ENCODE measurements at regions not wholly inside any gene's neighbourhood (a gene's known extent, or its start where the extent isn't known, plus 50 kb on each side); places are given as distances from the start of the nearest gene placed in this dataset.
"Not testable (repeated sequence)": the region's sequence is repeated elsewhere in the genome, so short reads cannot be mapped to it uniquely, and the experiment has no call there.

DNA sequence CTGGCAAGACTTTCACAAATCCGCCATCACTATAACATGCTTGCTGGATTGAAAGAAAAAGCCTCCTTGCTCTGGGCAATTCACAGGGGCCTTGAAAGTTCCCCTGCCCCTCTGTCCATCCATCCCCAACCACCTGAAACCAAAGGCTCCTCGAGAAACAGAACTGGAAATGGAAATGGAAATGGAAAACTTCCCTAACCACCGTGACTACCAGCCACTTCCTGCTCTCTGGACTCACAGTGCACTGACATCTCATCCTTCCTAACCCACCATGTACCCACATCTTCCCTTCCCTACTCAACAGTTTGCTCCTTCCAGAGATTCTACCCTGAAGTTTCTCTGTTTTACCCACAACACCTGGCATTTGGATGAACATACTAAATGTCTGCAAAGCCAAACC is 603.6 kb upstream of the DIPK2B start:
- no peak for DNase-seq

DNA sequence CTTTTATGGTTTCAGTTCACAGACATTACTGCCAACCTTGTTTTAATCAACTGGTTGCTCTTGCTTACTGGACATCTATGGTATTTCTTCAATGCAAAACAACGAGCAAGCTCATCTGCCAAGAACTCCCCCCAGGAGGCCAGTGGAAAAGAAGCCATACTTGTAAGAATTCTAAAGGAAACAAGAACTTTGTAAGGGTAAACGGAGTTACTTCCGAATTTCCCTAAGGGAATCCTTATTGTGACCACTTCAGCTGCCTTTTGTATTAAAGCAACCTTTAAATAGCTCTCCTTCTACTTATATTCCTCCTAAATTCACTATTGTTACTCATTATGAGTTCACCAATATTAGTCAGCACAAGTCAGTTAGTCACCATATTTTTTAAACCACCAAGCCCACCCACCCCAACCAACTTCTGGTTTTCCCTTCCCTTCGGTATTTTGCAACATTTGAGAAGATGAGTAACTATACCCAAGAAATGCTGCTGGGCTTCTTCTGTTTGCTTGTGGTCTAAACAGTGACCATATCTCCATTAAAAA is 602.8 kb upstream of the DIPK2B start:
- DNase-seq, result no peak

DNA sequence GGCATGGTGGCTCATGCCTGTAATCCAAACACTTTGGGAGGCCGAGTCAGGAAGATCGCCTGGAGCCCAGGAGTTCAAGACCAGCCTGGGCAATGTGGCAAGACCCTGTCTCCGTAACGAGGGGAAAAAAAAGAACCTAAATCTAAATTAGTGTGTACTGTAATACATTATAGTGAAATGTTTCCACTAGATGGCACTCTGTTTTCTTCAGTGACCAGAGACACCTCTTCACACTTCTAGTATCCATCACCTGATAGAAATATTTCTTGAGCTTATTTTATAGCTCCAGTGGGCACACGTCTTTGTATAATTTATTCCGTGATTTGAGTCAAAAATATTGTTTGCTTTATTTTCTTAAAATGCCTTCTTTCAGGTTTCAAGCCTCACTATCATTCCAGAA is 600.9 kb upstream of the DIPK2B start:
- no peak for DNase-seq

DNA sequence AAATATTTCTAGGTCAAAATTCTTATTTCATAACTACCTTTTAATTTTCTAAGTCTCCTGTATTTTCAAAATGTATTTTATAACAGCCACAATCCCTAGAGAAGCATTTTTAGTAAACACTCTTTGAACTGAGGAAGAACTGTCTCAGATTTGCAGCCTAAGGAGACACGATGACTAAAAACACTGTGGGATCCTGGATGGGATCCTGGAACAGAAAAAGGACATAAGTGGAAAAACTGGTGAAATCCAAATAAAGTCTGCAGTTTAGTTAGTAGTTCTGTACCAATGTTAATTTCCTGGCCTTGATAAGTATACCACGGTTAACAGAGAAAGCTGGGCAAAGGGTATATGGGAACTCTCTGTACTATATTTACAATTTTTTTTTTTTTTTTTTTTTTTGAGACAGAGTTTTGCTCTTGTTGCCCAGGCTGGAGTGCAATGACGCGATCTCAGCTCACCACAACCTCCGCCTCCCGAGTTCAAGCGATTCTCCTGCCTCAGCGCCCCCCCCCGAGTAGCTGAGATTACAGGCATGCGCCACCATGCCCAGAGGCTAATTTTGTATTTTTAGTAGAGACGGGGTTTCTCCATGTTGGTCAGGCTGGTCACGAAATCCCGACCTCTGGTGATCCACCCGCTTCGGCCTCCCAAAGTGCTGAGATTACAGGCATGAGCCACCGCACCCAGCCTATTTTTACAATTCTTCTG is 600.2 kb upstream of the DIPK2B start:
- DNase-seq, result not testable (repeated sequence)

DNA sequence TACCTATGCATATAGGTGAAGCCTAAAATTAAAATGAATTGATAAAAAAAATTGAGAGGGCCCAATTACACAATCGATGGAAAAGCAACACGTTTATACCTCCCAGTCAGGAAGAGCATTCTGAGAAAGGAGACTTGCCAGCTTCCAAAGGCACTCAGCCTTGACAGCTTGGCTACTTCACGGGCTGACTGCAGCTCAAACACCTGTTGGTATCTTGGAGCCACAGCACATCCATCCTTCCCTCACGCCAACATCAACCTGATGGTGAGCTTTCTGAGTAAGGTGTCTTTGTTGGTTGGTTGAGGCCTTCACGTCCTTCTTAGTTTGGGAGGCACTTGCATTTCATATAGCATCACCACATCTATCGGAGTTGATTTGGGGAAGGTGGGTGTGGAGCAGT is 598.9 kb upstream of the DIPK2B start:
- DNase-seq, result no peak

DNA sequence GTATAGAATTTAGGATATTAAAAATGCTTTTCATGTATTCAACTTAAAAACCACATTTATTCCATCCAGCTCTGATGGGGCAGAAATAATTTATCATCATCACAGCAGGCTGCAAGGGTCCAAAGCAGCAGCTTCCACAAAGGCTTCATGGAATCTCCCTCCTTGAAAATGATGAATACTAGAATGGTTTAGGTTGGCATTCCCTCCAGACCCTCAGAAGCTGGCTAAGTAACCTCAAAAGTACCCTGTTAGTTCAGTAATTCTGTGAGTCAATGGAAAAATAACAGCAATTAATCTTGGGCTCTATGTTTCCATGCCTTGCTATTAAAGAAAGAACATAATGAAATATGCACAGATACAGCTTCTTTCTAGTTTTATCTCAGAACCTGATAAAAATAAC is 594.9 kb upstream of the DIPK2B start:
- no peak for DNase-seq

DNA sequence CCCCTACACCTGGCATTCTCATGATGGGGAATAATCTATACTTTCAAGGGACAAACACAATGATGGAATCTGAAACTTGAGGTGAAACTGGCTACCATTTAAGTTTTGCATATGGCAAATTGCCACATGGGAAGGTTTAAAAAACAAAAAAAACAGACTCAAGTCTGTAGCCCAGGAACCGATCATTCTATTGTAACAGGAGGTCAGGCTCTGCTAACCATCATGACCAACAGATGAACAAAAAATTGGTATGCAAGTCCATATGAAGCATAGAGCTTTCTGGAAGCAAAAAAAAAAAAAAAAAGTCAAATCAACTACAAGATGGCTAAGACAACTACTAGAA is 594.3 kb upstream of the DIPK2B start:
- no peak for DNase-seq

DNA sequence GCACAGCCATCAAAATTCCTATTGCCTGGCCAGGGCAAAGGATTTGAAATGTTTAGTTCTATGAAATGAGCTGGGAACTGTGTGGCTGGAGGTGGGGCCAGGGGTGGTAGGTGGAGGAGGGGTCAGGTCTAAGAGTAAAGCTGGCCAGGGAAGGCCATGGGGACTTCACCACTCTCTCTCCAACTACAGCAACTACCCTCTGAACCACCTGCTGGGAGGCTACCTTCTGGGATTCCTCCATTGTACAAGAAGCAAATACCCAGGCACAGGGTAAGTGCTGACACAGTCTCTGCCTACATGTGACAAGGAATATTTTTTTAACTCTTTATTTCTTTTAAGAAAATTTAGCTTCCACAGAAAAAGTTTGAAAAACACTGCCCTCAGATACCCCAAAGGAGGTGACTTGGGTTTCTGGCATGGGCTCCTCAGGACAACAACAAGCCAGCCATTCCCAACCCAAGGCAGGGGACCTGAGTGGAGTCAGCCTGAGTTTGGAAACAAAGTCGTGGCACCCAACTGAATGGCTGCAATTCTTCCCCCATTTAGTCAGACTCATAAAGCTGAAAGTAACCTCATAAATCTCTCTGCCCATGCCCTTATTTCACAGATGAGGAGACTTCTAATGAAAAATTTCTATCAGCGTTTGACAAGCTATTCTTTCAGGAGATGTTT is 593.8 kb upstream of the DIPK2B start:
- DNase-seq, result no peak

DNA sequence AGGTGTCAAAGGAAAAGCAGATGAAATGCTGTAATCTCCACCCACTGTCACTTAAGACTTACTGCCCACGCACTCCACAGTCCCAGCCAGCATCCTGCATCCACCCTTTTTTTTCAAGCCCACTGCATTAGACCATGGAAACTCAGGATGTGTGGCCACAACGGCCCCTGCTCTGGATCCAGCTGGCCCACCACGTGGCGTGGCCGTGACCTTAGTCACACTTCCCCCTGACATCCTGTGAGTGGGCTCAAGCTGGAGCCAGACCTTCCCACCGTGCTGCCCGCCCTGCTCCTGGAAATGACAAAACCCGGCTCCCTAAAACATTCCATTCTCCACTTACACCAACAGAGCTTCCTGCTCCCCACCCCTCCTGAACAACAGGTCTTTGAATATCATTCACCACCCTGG is 588.3 kb upstream of the DIPK2B start:
- no peak for DNase-seq

DNA sequence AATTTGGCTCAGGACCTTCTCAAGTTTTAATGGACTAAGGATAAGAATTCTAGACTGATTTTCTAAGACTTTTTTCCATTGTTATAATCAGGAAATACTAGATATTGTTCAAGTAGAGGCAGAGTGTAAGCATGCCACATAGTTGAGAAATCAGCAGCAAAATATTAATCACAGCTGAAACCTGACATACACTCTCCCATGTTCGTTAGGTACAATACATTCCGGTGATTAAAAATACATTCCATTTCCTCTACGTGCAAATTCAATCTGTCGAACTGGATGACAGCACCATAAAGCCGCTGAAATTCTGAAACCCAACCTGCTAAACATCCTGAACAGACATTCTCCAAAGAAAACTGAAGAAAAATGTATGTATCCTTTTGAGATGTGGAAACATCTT is 587.6 kb upstream of the DIPK2B start:
- DNase-seq, result no peak

DNA sequence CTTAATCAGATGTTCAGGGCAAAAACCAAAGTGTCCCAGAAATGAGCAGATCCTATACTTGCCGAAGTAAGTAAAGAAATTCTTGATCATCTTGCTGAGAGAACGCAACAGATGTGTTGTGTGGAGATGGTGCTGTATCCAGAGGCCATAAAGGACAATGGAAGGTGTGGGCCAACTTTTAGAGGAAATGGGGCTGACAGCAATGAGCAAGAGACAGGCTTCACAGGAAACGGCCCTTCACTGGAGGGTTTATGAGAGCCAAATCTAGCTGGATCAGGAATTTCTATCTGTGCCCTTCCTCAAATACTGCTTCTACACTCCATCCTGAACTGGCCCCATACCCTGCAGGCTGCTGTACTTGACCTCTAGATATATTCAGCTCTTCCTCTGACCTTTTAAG is 583.9 kb upstream of the DIPK2B start:
- no peak for DNase-seq

DNA sequence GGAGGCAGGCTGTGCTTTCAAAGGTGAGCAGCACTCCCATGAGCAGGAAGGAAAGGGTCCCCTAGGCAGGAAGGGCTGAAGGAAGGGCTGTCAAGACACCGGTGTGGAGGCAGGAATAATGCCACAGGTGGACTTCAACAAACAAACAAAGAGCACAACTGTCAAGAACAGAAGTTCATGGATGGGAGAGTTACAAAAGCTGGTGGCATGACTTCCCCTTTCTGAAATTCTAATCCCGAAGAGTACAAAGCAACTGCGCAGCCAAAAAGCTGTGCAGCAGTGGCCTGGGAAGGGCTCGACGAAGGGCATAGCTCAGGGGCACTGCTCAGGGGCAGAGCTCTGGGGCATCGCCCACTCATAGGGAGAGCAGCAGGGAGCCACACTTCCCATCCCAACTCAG is 582.3 kb upstream of the DIPK2B start:
- no peak for DNase-seq

DNA sequence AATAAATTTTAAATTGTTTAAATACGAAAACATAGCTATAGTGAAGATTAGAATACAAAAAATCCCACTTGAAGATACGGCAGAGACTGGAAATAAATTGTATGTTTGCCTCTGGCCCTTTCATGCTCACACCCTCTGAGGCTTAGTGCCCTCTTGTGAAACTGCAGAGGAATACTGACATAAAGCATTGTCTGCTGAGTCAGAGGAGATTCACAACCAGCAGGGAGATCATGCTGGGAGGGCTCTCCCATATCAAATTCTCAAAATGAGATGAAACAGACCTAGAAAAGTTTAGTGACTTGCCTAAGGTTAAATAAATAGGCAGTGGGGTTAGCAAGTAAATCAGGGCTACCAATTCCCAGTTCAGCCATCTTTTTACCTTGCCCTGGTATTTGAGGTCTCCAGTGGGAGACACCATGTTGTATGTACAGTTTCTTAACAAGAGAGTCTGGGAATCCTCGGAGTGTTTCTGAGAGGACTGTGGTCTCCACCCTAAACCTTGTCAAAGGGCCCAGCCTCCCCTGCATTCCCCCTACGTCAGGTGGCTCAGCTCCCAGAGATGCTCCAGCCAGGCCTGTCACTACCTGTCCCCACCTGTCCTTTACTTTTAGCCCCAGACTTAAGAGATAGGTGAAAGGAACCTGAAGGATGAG is 581.4 kb upstream of the DIPK2B start:
- DNase-seq, result no peak

DNA sequence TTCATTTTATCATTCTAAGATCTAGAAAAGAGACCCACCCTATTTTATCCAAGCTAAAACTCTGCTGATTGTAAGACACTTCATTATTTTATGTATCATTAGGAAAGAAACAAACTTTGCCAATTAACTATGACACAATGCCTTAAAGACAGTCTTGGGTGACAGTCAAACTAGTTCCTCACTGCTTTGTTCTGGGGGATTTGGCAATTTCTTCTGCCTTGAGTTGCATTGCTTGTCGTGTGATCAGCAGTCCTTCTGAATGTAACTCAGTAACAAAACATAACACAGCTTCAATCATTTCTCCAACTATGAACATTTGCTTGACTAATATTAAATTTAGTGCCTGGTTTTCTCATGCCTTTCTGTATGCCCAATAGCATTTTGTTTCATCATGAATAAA is 577.9 kb upstream of the DIPK2B start:
- no peak for DNase-seq

DNA sequence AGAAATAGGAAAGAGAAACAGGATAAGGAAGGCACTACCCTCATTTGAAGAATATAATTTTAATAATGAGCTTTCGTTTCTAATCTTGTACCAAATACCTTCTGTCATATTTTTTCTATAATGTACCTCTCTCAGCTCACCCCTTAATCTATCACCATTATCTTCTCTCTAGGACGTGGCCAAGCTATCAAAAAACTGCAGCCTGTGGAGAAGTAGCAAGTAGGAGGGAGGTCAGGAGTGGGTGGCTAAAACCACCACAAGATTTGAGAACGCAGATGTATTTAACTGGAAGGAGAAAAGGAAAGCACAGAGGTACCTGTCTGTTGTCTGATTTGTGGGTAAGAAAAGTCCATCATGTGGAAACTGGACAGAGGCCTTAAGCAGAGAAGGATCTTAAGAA is 576.7 kb upstream of the DIPK2B start:
- DNase-seq, result no peak

DNA sequence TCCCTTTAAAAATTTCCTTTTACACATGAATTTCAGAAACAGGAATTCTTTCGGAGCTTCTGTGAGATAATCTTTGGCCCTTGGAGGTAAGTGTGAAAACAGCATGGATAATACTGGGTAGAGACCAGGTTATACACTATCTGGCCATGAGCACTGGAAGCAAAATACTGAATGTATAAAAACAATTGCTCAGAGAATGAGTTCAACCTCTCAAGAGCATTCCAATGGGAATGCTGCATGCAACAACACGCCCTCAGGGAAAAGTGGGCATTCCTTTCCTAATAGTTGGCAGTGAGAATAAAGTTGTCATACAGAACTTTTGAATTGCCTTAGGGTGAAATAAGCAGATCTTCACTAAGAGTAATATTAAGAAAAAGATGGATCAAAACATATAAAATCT is 574.8 kb upstream of the DIPK2B start:
- no peak for DNase-seq

DNA sequence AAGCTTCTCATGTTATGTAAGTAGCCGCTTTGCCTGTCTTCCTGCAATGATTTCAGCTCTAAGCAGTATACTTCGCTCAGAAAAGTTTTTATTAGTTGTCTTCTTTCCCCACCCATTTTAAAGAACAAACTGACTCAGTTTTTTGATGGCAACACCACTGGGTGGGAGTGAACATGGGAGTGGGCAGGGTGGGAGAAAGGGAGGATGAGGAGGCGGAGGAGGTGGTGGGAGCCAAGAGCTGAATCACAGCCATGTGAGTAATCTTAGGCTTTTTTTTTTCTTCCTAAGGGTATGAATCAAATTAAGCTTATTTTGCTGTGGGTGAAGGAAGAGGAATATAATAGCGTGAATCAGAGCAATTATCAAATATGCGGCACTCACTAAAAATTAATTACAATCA is 574.3 kb upstream of the DIPK2B start:
- DNase-seq, result no peak

DNA sequence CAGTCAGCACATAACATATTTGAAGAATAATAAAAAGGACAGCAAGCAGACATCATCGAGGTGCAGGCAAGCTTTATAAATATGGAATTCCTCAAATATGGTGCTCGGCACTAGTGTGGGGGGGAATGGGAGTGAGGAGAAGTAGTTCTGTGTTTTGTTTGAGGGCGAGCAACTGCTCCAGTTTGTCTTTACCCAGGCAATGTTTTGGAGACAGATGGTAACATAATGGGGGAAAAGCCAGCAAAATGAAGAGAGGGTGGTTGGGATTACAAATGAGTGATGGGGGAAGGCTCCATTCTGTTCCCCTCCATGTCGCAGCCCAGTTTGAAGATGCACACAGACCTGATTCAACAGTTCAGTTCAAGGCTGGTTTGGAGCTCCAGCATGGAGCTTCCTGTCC is 572.9 kb upstream of the DIPK2B start:
- DNase-seq, result no peak

DNA sequence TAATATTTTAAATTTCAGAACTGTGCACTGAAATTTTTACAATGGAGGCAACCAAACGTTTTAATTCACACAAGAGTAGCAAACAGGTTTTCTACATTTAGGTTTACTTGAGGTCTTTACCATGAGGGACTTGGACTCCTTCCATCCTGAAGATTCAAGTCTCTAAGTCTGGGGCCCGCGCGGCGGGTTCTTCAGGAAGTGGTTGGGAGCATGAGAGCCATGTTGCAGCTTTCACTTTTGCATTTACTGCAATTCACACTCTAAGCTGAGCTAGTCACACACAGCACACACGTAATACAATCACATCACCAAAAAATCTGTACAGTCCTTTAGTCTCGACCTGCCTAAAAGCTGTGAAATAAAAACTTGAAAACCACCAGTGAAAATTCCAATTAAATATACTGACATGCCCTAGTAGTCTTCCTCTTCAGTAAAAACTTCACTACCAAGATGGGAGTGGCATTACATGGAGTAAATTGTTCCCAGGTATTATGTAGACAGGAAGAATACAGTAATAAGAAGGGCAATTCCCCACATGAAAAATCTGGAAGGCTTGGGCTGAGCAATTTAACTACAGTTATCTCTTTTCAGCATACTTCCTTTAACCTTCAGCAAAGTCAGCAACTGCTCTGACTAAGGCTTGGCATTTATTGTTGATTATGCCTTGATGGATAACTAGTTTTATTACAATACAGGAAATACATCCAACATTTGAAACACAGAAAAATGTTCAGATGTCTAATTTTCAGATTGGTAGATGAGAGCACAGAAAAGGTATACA is 571.1 kb upstream of the DIPK2B start:
- DNase-seq, result no peak

DNA sequence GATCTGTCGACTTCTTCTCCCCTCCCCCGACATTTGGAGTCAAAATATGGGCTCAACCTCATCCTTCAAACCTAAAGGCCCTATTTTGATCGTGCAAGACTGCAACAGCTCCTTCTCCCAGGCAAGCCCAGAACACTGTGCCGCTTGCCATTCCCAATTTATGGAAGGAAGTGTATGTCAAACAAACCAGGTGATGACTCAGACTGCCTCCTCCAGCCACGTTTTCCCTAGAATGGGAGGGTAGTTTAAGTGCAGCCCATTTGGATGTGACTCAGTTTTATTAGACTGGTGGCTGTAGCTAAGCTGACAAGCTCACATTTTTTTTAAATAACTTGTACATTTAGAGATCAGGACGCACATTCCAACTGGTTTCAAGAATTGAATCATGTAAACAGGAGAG is 570.4 kb upstream of the DIPK2B start:
- no peak for DNase-seq

DNA sequence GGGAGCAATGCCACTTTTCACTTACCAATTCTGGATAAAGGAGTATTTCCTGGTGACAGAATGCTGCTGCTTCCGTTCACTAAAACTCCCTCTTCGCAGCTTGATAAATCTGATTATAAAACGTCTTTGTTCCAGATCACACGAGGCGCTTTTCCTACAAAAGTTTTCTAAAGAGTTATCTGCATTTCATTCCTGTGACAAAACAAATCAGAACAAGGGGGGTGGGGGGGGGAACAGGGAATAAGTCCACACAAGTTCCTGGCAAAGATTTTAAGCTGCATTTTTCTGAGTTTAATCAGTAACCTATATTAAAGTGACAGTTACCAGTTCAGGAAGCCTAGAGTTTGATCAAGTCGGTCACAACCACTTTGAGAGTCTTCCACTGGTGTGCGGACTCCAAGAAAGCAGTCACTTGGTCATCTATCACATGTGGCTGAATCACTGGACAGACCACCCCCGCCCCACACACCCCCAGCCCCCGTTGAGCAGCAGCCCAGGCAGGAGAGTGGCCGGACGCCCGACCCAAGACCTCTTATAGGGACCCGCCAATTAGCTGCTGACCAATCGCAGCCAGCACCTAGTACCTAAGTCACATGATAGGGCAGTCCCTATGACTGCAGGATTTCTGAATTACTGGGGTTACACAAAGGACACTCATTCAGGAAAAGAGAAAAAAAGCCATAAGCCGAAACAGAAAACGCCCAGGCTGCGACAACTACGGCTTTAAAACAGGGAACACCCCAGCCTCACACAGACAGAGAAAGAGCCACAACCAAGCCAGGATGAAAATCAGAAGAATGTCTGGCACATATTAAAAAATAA is 569.3 kb upstream of the DIPK2B start:
- DNase-seq, result peak; percentile 22

DNA sequence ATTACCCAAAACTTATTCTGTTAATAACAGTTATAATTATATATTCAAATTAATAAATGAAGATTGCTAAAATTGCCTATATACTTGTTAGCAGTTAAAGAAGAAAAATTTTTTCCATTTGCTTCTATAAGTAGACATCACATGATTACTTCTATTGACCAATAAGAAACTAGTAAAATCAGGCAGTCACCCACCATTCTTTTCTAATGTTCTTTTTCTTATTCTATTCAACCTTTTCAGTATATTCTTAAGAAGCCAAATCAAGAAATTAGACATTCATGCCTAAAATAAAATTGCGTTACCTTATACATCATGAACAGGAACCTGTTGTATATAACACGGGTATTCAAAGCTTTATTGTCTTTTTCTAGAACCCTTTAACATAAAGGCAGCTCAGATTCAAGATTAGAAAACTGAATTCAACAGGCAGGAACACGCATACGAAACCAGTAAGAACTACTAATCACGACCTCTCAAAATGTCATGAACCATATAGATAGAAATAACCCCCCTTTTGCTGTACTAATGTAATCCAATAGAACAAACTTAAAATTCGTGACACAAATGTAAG is 568.1 kb upstream of the DIPK2B start:
- DNase-seq, result no peak

Measured in 8988T (cell line).